H1 (cell line): ENCODE measurements at regions not wholly inside any gene's neighbourhood (a gene's known extent, or its start where the extent isn't known, plus 50 kb on each side); places are given as distances from the start of the nearest gene placed in this dataset.

ENCODE experiments used
- CTCF ChIA-PET: fragments of 300-600 bp; sonication (Branson Sonifier 250); formaldehyde crosslinking; loops from one replicate; lab custom pipeline; 2021; ENCODE audit not compliant: partially characterized antibody; lab: Charles Lee
- POLR2A ChIA-PET: fragments of 300-600 bp; sonication (Branson Sonifier 250); formaldehyde crosslinking; loops from one replicate; lab custom pipeline; 2021; ENCODE audit warnings: inconsistent platforms; ENCODE audit not compliant: partially characterized antibody; lab: Charles Lee
- DNase-seq, 2 experiments: peaks; one replicate each; pipeline versions ENCODE4 v3.0.0 to v3.0.0-alpha.2; 2010 to 2022; ENCODE audit warnings: low spot score in 2 of 2, low read depth in 1 of 2, mixed read lengths in 1 of 2
- FAIRE-seq: peaks from 2 replicates; lab custom pipeline; 2011; peaks lifted over from hg19 to GRCh38; lab: Jason Lieb, UNC
- H2AFZ ChIP-seq: 2 replicates; pipeline ENCODE4 v1.8.1; 2012; ENCODE audit warnings: low read length, inconsistent platforms
- H2AK5ac ChIP-seq: 2 replicates; pipeline ENCODE4 v1.6.1; 2013; ENCODE audit warnings: low read depth, low read length
- H2BK120ac ChIP-seq: replicated peaks from 2 replicates; pipeline ENCODE3; 2013; ENCODE audit warnings: low read depth, low read length, inconsistent platforms
- H2BK12ac ChIP-seq: 2 replicates; pipeline ENCODE4 v1.6.1; 2013; ENCODE audit warnings: low read depth, low read length
- H2BK15ac ChIP-seq: 2 replicates; pipeline ENCODE4 v1.6.1; 2013; ENCODE audit warnings: low read length
- H2BK20ac ChIP-seq: 2 replicates; pipeline ENCODE4 v1.6.1; 2013; ENCODE audit warnings: low read length
- H2BK5ac ChIP-seq: 2 replicates; pipeline ENCODE4 v1.6.1; 2013; ENCODE audit warnings: low read depth, low read length
- H3K14ac ChIP-seq: 2 replicates; pipeline ENCODE4 v1.6.1; 2013; ENCODE audit warnings: inconsistent platforms; ENCODE audit not compliant: insufficient read length
- H3K18ac ChIP-seq: 2 replicates; pipeline ENCODE4 v1.6.1; 2013; ENCODE audit warnings: low read length; ENCODE audit errors: extremely low read depth
- H3K23ac ChIP-seq: 2 replicates; pipeline ENCODE4 v1.6.1; 2013; ENCODE audit warnings: inconsistent platforms; ENCODE audit not compliant: insufficient read length
- H3K23me2 ChIP-seq: 2 replicates; pipeline ENCODE4 v1.6.1; 2013; ENCODE audit warnings: low read depth, low read length
- H3K27ac ChIP-seq: 2 replicates; pipeline ENCODE4 v1.6.1; 2011; ENCODE audit warnings: low read depth, low read length, inconsistent platforms
- H3K27me3 ChIP-seq, 4 experiments: replicated peaks in 1 of 4; 1 replicate in 1 of 4; 2 replicates in 3 of 4; pipeline versions ENCODE4 v1.6.1 to v1.8.1; 2011 to 2013; ENCODE audit warnings: low read length in 3 of 4, mild to moderate bottlenecking in 3 of 4, inconsistent platforms in 2 of 4, mixed read lengths in 2 of 4, moderate library complexity in 1 of 4; ENCODE audit not compliant: control insufficient read depth in 3 of 4, insufficient read depth in 3 of 4; ENCODE audit errors: extremely low read depth in 1 of 4
- H3K36me3 ChIP-seq, 4 experiments: 2 replicates each; pipeline versions ENCODE4 v1.6.1 to v1.8.1; 2011 to 2013; ENCODE audit warnings: mild to moderate bottlenecking in 4 of 4, low read length in 3 of 4, moderate library complexity in 2 of 4, control low read depth in 1 of 4, inconsistent platforms in 1 of 4; ENCODE audit not compliant: insufficient read depth in 4 of 4, control insufficient read depth in 2 of 4
- H3K4ac ChIP-seq: replicated peaks from 2 replicates; pipeline ENCODE3; 2013; ENCODE audit warnings: low read length, low read depth, mixed read lengths, inconsistent platforms; ENCODE audit not compliant: insufficient read length
- H3K4me1 ChIP-seq, 4 experiments: replicated peaks in 1 of 4; 1 replicate in 1 of 4; 2 replicates in 3 of 4; pipeline versions ENCODE4 v1.6.1 to v1.8.1; 2011 to 2013; ENCODE audit warnings: low read length in 3 of 4, inconsistent platforms in 2 of 4, mixed read lengths in 1 of 4; ENCODE audit not compliant: insufficient read depth in 4 of 4, control insufficient read depth in 3 of 4
- H3K4me2 ChIP-seq, 2 experiments: 2 replicates each; pipeline versions ENCODE4 v1.6.1 to v1.8.1; 2011 to 2013; ENCODE audit warnings: low read depth in 2 of 2, low read length in 2 of 2, control low read depth in 1 of 2, inconsistent platforms in 1 of 2, mild to moderate bottlenecking in 1 of 2; ENCODE audit not compliant: insufficient read depth in 1 of 2
- H3K4me3 ChIP-seq, 4 experiments: fragments of 200-600, 300-600 bp in 1 of 4; sonication (generic), shearing (Covaris generic), sonication (Bioruptor Twin) in 1 of 4; 2 replicates each; pipeline versions ENCODE4 v1.5.1 to v1.8.1; 2011 to 2016; ENCODE audit warnings: low read length in 4 of 4, low read depth in 3 of 4, control low read depth in 2 of 4, inconsistent platforms in 2 of 4, mild to moderate bottlenecking in 2 of 4, mixed read lengths in 1 of 4, moderate library complexity in 1 of 4; ENCODE audit not compliant: insufficient read depth in 2 of 4; ENCODE audit errors: extremely low read depth in 1 of 4
- H3K56ac ChIP-seq: replicated peaks from 2 replicates; pipeline ENCODE3; 2013; ENCODE audit warnings: low read depth, mild to moderate bottlenecking, mixed read lengths, low read length, inconsistent platforms; ENCODE audit not compliant: insufficient read length
- H3K79me1 ChIP-seq: 2 replicates; pipeline ENCODE4 v1.6.1; 2013; ENCODE audit warnings: low read depth, low read length, control low read depth
- H3K79me2 ChIP-seq, 2 experiments: 2 replicates each; pipeline versions ENCODE4 v1.6.1 to v1.8.1; 2012 to 2013; ENCODE audit warnings: low read length in 2 of 2, mild to moderate bottlenecking in 2 of 2, inconsistent platforms in 1 of 2; ENCODE audit not compliant: insufficient read depth in 2 of 2, control insufficient read depth in 1 of 2
- H3K9ac ChIP-seq, 4 experiments: replicated peaks in 1 of 4; 1 replicate in 1 of 4; 2 replicates in 3 of 4; pipeline versions ENCODE4 v1.6.1 to v1.8.1; 2011 to 2013; ENCODE audit warnings: low read depth in 3 of 4, low read length in 3 of 4, control low read depth in 2 of 4, mild to moderate bottlenecking in 2 of 4, moderate library complexity in 2 of 4, inconsistent platforms in 1 of 4; ENCODE audit errors: extremely low read depth in 1 of 4
- H3K9me3 ChIP-seq, 2 experiments: 2 replicates each; pipeline versions ENCODE4 v1.6.1 to v1.8.1; 2012 to 2013; ENCODE audit warnings: mild to moderate bottlenecking in 2 of 2, moderate library complexity in 2 of 2, control low read depth in 1 of 2, inconsistent platforms in 1 of 2, low read depth in 1 of 2, low read length in 1 of 2, mixed read lengths in 1 of 2; ENCODE audit not compliant: insufficient read depth in 2 of 2
- H4K20me1 ChIP-seq, 2 experiments: replicated peaks in 1 of 2; 2 replicates each; pipeline versions ENCODE3 to v1.8.1; 2011 to 2013; ENCODE audit warnings: inconsistent platforms in 2 of 2, low read length in 2 of 2, mild to moderate bottlenecking in 1 of 2; ENCODE audit not compliant: insufficient read depth in 2 of 2, control insufficient read depth in 1 of 2
- H4K5ac ChIP-seq: 2 replicates; pipeline ENCODE4 v1.6.1; 2013; ENCODE audit warnings: low read length, low read depth, mixed read lengths, inconsistent platforms; ENCODE audit not compliant: insufficient read length
- H4K8ac ChIP-seq: 2 replicates; pipeline ENCODE4 v1.8.0; 2013; ENCODE audit warnings: mild to moderate bottlenecking, moderate library complexity, low read length, inconsistent platforms; ENCODE audit not compliant: insufficient read depth; ENCODE audit errors: extremely low read depth
- H4K91ac ChIP-seq: replicated peaks from 2 replicates; pipeline ENCODE3; 2013; ENCODE audit warnings: low read length, mixed read lengths, inconsistent platforms; ENCODE audit not compliant: insufficient read length
- BCL11A ChIP-seq, 2 experiments: IDR thresholded peaks; one replicate each; pipeline ENCODE4 v1.6.1; 2011; ENCODE audit warnings: low read depth in 2 of 2, low read length in 2 of 2, mild to moderate bottlenecking in 2 of 2
- PHF8 ChIP-seq: fragments of 200-600 bp; sonication (generic); conservative IDR thresholded peaks from 2 replicates; pipeline ENCODE4 v1.7.1; 2012; ENCODE audit warnings: low read depth, mild to moderate bottlenecking, inconsistent platforms, low read length, moderate library complexity
- SIN3A ChIP-seq, 2 experiments: IDR thresholded peaks in 1 of 2; conservative IDR thresholded peaks in 1 of 2; 2 replicates each; pipeline ENCODE4 v1.6.1; 2011 to 2012; ENCODE audit warnings: low read length in 2 of 2, improper control_type of control experiment in 1 of 2, low read depth in 1 of 2, mild to moderate bottlenecking in 1 of 2
- TBP ChIP-seq: IDR thresholded peaks from 2 replicates; pipeline ENCODE4 v1.6.1; 2011; ENCODE audit warnings: low read depth, low read length, improper control_type of control experiment
- WGBS, 2 experiments: shearing (Covaris generic) in 1 of 2; methylation state at CpG; one replicate each; pipeline versions ENCODE4 v1.1.6 to v1.1.7; 2013 to 2015; ENCODE audit warnings: low lambda C conversion rate in 2 of 2, mixed read lengths in 2 of 2, inconsistent platforms in 1 of 2, low coverage in 1 of 2, missing lambda C conversion rate in 1 of 2; ENCODE audit not compliant: insufficient replicate concordance in 2 of 2, insufficient coverage in 1 of 2, insufficient read length in 1 of 2; ENCODE audit errors: extremely low coverage in 1 of 2, missing lambda C conversion rate in 1 of 2; 5-methylcytosine and 5-hydroxymethylcytosine counted together
- TF ChIP-seq, protein P1 (sequence below): IDR thresholded peaks from 2 replicates; pipeline ENCODE4 v1.6.1; 2011; ENCODE audit warnings: low read length, improper control_type of control experiment
- TF ChIP-seq, protein P2 (sequence below), 3 experiments: IDR thresholded peaks; 1 replicate in 2 of 3; 2 replicates in 1 of 3; pipeline versions ENCODE4 v1.5.1 to v1.6.1; 2011; ENCODE audit warnings: low read length in 3 of 3, mild to moderate bottlenecking in 3 of 3, inconsistent platforms in 2 of 3, low read depth in 1 of 3, moderate library complexity in 1 of 3; ENCODE audit not compliant: insufficient read depth in 1 of 3; ENCODE audit errors: control extremely low read depth in 1 of 3

DNA sequence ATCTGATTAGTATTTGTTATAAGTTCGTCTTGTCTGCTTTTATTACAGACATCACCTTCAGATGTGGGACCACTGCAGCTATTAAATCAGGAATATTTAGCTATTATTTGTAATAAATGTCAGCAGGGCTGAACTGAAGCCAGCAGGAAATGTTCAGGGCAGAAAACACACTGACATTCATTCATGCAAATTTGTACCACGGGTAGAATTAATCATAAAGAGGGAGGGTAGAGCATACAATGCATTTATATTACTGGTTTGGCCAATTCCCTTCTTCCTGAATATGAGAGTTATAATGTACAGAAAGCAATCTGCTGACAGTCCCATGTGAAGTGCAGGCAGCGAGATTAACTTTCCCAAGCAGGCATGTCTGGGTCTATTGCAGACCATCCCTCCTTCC is 117.3 kb upstream of the NUDT12 start:
- Histone ChIP-seq H4K5ac (no peak overlapping the region), H3K4ac (no peak overlapping the region), H3K79me1 (no peaks in the 10 kb centered on the region), H2AK5ac (no peak overlapping the region), H3K4me3 (no peak overlapping the region), H2BK5ac (no peak overlapping the region), H2BK120ac (no peak overlapping the region), H4K20me1 (no peaks in the 10 kb centered on the region), H3K23me2 (no peaks in the 10 kb centered on the region), H3K79me2 (no peaks in the 10 kb centered on the region), H3K36me3 (no peaks in the 10 kb centered on the region), H3K23ac (no peak overlapping the region), H3K14ac (no peak overlapping the region), H3K9ac (no peak overlapping the region), H4K91ac (no peak overlapping the region), H4K8ac (no peak overlapping the region), H3K56ac (no peak overlapping the region), H2BK12ac (no peak overlapping the region), H2AFZ (no peak overlapping the region), H3K27ac (no peak overlapping the region), H3K9me3 (no peaks in the 10 kb centered on the region), H3K4me1 (peaks cover 0 to 3% (median 0%) of the 10 kb centered on the region in 4 experiments; a peak in 1 of 7 replicates), H2BK15ac (no peak overlapping the region), H3K27me3 (no peaks in the 10 kb centered on the region), H3K4me2 (no peak overlapping the region), H3K18ac (no peak overlapping the region), H2BK20ac (no peak overlapping the region)
- FAIRE-seq (no peak), DNase-seq (no peak)
- POLR2A ChIA-PET, result no interaction called here
- CTCF ChIA-PET, result no interaction called here
- 65% methylated on average over 3 of the region's 3 CpGs; no CpG with 5 or more reads in 1 of the 2 experiments for WGBS, 2 experiments
- no peak for TF ChIP-seq TBP
- TF ChIP-seq PHF8, result no peak
- TF ChIP-seq, protein P1, sequence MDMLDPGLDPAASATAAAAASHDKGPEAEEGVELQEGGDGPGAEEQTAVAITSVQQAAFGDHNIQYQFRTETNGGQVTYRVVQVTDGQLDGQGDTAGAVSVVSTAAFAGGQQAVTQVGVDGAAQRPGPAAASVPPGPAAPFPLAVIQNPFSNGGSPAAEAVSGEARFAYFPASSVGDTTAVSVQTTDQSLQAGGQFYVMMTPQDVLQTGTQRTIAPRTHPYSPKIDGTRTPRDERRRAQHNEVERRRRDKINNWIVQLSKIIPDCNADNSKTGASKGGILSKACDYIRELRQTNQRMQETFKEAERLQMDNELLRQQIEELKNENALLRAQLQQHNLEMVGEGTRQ, result no peak
- TF ChIP-seq, protein P2, sequence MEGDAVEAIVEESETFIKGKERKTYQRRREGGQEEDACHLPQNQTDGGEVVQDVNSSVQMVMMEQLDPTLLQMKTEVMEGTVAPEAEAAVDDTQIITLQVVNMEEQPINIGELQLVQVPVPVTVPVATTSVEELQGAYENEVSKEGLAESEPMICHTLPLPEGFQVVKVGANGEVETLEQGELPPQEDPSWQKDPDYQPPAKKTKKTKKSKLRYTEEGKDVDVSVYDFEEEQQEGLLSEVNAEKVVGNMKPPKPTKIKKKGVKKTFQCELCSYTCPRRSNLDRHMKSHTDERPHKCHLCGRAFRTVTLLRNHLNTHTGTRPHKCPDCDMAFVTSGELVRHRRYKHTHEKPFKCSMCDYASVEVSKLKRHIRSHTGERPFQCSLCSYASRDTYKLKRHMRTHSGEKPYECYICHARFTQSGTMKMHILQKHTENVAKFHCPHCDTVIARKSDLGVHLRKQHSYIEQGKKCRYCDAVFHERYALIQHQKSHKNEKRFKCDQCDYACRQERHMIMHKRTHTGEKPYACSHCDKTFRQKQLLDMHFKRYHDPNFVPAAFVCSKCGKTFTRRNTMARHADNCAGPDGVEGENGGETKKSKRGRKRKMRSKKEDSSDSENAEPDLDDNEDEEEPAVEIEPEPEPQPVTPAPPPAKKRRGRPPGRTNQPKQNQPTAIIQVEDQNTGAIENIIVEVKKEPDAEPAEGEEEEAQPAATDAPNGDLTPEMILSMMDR (IDR thresholded peaks at IDR 0.05; ENCODE audit: control extremely low read depth in 1 of 3, insufficient read depth in 1 of 3, low read depth in 1 of 3, low read length in 3 of 3), result no peak
- no peak for TF ChIP-seq SIN3A (conservative IDR thresholded peaks at IDR 0.05 in 1 of 2, IDR thresholded peaks at IDR 0.05 in 1 of 2; ENCODE audit: low read depth in 1 of 2, low read length in 2 of 2)
- TF ChIP-seq BCL11A (IDR thresholded peaks at IDR 0.05; ENCODE audit: low read depth in 2 of 2, low read length in 2 of 2), result no peak
